ENCODE measurements at regions not wholly inside any gene's neighbourhood (a gene's known extent, or its start where the extent isn't known, plus 50 kb on each side); places are given as distances from the start of the nearest gene placed in this dataset.

GRCh38 chr1:38716229-38716628 is 143.3 kb downstream of the RRAGC start:
- TF ChIP-seq GATA2 (IDR thresholded peaks at IDR 0.05; ENCODE audit: insufficient read depth, insufficient read length, low read depth, low read length): no peak
- TF ChIP-seq FOS (IDR thresholded peaks at IDR 0.05; ENCODE audit: borderline replicate concordance, insufficient read depth, low read length): no peak
- TF ChIP-seq EZH2 (IDR thresholded peaks at IDR 0.05; ENCODE audit: borderline replicate concordance, low read depth, low read length, severe bottlenecking): no peak
- no peak for TF ChIP-seq MAX (IDR thresholded peaks at IDR 0.05; ENCODE audit: insufficient read depth, insufficient read length)
- no peak for TF ChIP-seq MYC (IDR thresholded peaks at IDR 0.05; ENCODE audit: low read depth, low read length)
- TF ChIP-seq POLR2A (IDR thresholded peaks at IDR 0.05; ENCODE audit: low read depth, low read length): no peak
- TF ChIP-seq JUN (IDR thresholded peaks at IDR 0.05; ENCODE audit: borderline replicate concordance, insufficient read depth, insufficient read length, low read depth): no peak
- no peak for TF ChIP-seq CTCF (IDR thresholded peaks at IDR 0.05; ENCODE audit: extremely low read depth in 1 of 2, insufficient read depth in 1 of 2, low read depth in 1 of 2, low read length in 2 of 2)
- no peak for TF ChIP-seq POLR2AphosphoS5 (IDR thresholded peaks at IDR 0.05; ENCODE audit: insufficient read depth, low read depth, low read length)
- Histone ChIP-seq H3K4me2 (ENCODE audit: insufficient read depth, low read length) (no peak overlapping the region), H3K27ac (ENCODE audit: insufficient read depth, low read depth, low read length) (no peak overlapping the region), H3K9me1 (replicated peaks; ENCODE audit: control insufficient read depth, extremely low read depth, insufficient read depth, low read length) (no peaks in the 10 kb centered on the region), H3K36me3 (ENCODE audit: control insufficient read depth in 2 of 2, extremely low read depth in 1 of 2, insufficient read depth in 2 of 2, low read length in 2 of 2) (no peaks in the 10 kb centered on the region), H3K4me1 (ENCODE audit: control insufficient read depth, extremely low read depth, insufficient read depth, low read length) (no peaks in the 10 kb centered on the region), H2AFZ (ENCODE audit: low read depth, low read length) (no peak overlapping the region), H3K9ac (replicated peaks; ENCODE audit: extremely low read depth, insufficient read depth, low read length) (no peak overlapping the region), H3K27me3 (ENCODE audit: control insufficient read depth in 2 of 2, insufficient read depth in 2 of 2, low read length in 2 of 2) (peaks cover 5% of the 10 kb centered on the region in 2 experiments), H4K20me1 (replicated peaks; ENCODE audit: control insufficient read depth, extremely low read depth, insufficient read depth, low read length) (no peaks in the 10 kb centered on the region), H3K79me2 (ENCODE audit: control insufficient read depth, insufficient read depth, low read length) (no peaks in the 10 kb centered on the region), H3K9me3 (replicated peaks; ENCODE audit: control insufficient read depth, insufficient read depth, low read length) (no peaks in the 10 kb centered on the region), H3K4me3 (replicated peaks in 1 of 3; ENCODE audit: insufficient read depth in 1 of 3, low read depth in 1 of 3, low read length in 3 of 3) (no peak overlapping the region)
- ChIA-PET POLR2A (no interaction called here), CTCF (no interaction called here)
- intact Hi-C loops (cut with micrococcal nuclease): no loop called here
- DNase-seq (ENCODE audit: low read depth, low spot score): no peak
- no peak for FAIRE-seq
- no TSS peak for BruUV-seq (replicated peaks)
- dilution Hi-C loops (cut with MboI; ENCODE audit: extremely low pct_ligation_motif_present, low sequenced_read_pairs): no loop called here
